Retinal pigment epithelial cell (primary cell): ENCODE measurements at regions not wholly inside any gene's neighbourhood (a gene's known extent, or its start where the extent isn't known, plus 50 kb on each side); places are given as distances from the start of the nearest gene placed in this dataset.

Source experiments
- DNase-seq: peaks from one replicate; pipeline ENCODE4 v3.0.0-alpha.2; 2010; ENCODE audit warnings: low read depth
- H3K4me3 ChIP-seq: 2 replicates; pipeline ENCODE4 v1.5.1; 2011; ENCODE audit warnings: mild to moderate bottlenecking, low read length, control low read depth, moderate library complexity
- TF ChIP-seq, protein P1 (sequence below): conservative IDR thresholded peaks from 2 replicates; pipeline ENCODE4 v1.5.1; 2011; ENCODE audit warnings: low read depth, low read length, control low read depth, inconsistent platforms

DNA sequence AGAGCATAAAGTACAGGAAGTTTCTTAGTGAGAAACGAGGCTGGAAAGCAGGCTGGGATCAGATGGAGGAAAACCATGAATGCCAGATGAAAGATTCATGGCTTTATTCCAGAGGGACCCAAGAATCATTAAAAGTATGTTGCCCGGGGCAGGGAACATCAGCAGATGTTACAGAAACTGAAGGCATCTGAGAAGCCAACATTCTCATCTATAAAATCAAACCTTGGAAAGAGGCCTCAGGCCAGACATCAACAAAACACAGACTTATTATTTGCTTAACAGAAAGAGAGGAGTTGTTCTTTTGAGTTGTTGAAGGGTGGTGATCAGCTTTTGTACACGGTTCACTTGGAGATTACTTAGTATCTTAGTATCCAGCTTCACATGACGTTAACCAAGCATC is 543.6 kb downstream of the RFC3 start:
- no peak for DNase-seq
- TF ChIP-seq, protein P1, sequence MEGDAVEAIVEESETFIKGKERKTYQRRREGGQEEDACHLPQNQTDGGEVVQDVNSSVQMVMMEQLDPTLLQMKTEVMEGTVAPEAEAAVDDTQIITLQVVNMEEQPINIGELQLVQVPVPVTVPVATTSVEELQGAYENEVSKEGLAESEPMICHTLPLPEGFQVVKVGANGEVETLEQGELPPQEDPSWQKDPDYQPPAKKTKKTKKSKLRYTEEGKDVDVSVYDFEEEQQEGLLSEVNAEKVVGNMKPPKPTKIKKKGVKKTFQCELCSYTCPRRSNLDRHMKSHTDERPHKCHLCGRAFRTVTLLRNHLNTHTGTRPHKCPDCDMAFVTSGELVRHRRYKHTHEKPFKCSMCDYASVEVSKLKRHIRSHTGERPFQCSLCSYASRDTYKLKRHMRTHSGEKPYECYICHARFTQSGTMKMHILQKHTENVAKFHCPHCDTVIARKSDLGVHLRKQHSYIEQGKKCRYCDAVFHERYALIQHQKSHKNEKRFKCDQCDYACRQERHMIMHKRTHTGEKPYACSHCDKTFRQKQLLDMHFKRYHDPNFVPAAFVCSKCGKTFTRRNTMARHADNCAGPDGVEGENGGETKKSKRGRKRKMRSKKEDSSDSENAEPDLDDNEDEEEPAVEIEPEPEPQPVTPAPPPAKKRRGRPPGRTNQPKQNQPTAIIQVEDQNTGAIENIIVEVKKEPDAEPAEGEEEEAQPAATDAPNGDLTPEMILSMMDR = no peak
- H3K4me3 ChIP-seq = no peak overlapping the region

DNA sequence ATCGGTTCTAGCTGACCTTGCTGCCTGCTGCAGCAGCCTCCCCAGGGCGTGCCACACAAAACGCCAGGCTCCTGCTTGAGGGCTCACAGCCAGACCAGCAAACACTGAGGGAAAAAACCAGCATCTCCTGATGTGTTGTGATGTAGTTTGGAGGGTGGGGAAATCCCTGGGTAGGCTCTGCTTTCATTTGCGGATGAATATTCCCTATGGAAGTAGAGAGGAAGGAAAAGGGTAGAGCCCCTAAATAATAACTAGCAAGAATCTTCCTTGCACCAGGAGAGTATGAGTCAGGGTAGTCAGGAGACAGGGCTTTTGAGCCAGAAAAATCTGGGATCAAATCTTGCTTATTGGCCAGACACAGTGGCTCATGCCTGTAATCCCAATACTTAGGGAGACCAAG is 545.3 kb downstream of the RFC3 start:
- TF ChIP-seq, protein P1 = no peak
- no peak overlapping the region for H3K4me3 ChIP-seq
- DNase-seq = no peak

DNA sequence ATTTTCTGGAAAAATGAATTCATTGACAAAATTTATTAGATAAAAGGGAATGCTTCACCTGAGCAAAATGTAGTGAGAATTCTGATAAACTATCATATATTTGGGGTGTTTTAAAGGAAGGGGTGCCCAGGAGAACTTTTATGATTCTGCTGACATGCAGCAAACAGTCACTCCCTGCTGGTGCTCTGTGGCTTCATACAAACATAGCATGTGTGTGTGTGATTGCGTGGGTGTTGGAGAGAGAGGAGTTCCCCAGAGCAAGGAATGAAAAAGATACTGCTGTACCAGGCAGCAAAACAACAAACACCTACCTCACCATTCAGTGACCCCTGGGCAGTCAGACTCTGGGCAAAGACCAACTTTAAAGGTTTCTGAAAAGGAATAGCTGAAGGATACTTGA is 546.7 kb downstream of the RFC3 start:
- TF ChIP-seq, protein P1 = no peak
- H3K4me3 ChIP-seq = no peak overlapping the region
- DNase-seq = no peak

DNA sequence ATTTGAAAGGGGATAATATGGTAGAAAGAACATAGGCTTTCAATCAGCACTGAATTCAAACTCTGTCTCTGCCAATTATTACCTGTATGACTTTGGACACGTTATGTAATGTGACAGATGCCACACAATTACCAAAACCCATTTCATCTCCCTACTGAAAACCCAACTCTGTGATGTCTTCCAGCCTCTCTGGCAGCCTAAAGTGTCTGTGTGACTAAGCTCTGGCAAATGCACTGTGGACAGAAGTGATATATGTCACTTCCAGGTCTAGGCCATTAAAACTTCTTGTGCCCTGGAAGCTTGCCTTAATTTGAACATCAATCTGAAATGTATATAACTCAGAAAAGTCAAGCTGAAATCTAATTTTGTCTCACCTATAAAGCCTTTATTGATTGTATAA is 552.0 kb downstream of the RFC3 start:
- TF ChIP-seq, protein P1 = no peak
- no peak overlapping the region for H3K4me3 ChIP-seq
- no peak for DNase-seq

DNA sequence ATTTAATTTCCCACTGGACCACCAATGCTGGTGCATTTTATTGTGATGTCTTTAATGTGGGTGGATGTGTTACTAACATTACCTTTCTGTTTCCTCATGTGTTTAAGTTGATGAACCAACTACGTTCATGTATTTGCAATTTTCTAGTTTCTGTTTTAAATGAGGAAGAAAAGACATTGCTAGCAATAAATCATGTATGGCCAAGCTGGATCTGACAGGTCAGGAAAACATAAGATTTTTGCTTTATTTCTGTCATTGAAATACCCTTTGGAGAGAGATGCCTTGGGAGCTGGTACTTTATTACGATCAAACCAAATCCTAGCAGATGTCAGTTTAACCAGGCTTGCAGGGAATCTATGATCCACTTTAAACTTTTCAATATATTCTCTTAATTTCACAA is 553.2 kb downstream of the RFC3 start:
- TF ChIP-seq, protein P1 = no peak
- DNase-seq = no peak
- no peak overlapping the region for H3K4me3 ChIP-seq

DNA sequence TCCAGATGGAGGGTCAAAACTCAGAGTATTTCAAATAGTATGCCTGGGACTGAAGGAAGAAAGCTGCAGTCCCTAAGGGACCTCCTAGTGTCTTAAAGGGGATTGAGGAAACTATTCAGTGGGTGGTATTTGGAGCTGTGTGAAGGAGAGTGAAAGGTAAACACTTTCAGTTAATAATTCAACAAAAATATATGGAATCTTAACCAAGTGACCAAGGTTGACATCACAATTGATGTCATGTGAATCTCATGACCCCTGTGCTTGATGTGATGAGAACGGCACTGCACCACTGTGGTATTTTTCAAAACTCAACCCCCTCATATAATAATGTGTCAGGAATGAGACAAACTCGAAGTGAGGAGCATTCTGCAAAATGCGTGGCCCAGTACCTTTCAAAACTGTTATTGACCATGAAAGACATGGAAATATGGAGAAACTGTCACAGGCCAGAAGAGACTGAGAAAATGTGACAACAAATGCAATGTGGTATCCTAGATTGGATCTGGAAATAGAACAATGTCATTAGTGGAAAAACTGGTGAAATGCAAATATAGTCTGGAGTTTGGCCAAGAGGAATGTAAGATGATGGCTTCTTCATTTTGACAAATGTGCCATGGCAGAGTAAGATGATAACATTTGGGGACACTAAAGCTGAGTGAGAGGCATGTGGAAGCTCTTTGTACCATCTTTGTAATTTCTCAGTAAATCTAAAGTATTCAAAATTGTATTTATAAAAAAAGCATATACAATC is 553.9 kb downstream of the RFC3 start:
- no peak overlapping the region for H3K4me3 ChIP-seq
- TF ChIP-seq, protein P1 = no peak
- DNase-seq = no peak

DNA sequence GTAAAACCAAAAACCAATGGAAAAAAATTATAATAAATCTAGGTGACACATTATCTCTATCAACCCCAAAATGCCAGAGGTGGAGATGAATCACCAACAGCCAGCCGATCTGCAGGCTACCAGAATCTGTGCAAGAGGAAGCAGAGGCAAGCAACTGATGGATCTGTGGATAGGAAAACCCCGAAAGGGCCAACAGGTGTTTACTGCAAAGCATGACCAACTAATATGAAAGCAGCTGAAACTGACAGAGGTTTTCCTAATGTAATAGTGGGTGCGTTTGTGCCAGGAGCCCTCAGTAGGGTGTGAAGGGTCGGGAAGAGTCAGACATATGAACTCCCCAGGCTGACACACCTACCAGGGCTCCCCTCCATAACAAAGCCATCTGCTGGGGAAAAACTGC is 554.6 kb downstream of the RFC3 start:
- DNase-seq = no peak
- TF ChIP-seq, protein P1 = no peak
- no peak overlapping the region for H3K4me3 ChIP-seq
